M059J (cell line): ENCODE measurements at regions not wholly inside any gene's neighbourhood (a gene's known extent, or its start where the extent isn't known, plus 50 kb on each side); places are given as distances from the start of the nearest gene placed in this dataset.
"Not testable (repeated sequence)": the region's sequence is repeated elsewhere in the genome, so short reads cannot be mapped to it uniquely, and the experiment has no call there.

ENCODE experiments used
- DNase-seq: peaks from one replicate; pipeline ENCODE4 v3.0.0-alpha.2; 2012; ENCODE audit warnings: low read depth

- no peak for DNase-seq
These were observed 75.7 kb upstream of the PPP1R26 start for GRCh38 chr9:135403733-135404450.

- DNase-seq: no peak
These were observed 75.0 kb upstream of the PPP1R26 start for GRCh38 chr9:135404451-135405144.

- DNase-seq: not testable (repeated sequence)
These were observed 74.5 kb upstream of the PPP1R26 start for GRCh38 chr9:135405145-135405464.

- no peak for DNase-seq
These were observed 70.9 kb upstream of the PPP1R26 start for GRCh38 chr9:135408476-135409254.

GRCh38 chr9:135409286-135410200 lies 70.0 kb upstream of the PPP1R26 start:
- no peak for DNase-seq

- DNase-seq: no peak
These were observed 69.2 kb upstream of the PPP1R26 start for GRCh38 chr9:135410421-135410820.

- DNase-seq: no peak
These were observed 68.6 kb upstream of the PPP1R26 start for GRCh38 chr9:135410831-135411473.

- not testable (repeated sequence) for DNase-seq
These were observed 68.0 kb upstream of the PPP1R26 start for GRCh38 chr9:135411605-135412004.

- peak; percentile 47 for DNase-seq
These were observed 67.1 kb upstream of the PPP1R26 start for GRCh38 chr9:135412315-135413085.

- DNase-seq: no peak
These were observed 66.6 kb upstream of the PPP1R26 start for GRCh38 chr9:135413086-135413375.

- no peak for DNase-seq
These were observed 66.1 kb upstream of the PPP1R26 start for GRCh38 chr9:135413461-135413860.

- no peak for DNase-seq
These were observed 65.3 kb upstream of the PPP1R26 start for GRCh38 chr9:135414293-135414692.

- DNase-seq: no peak
These were observed 64.0 kb upstream of the PPP1R26 start for GRCh38 chr9:135415586-135415985.

- DNase-seq: no peak
These were observed 62.8 kb upstream of the PPP1R26 start for GRCh38 chr9:135416664-135417290.

GRCh38 chr9:135418161-135418560 lies 61.4 kb upstream of the PPP1R26 start:
- no peak for DNase-seq

GRCh38 chr9:135419106-135419505 lies 60.5 kb upstream of the PPP1R26 start:
- DNase-seq: no peak

GRCh38 chr9:135422341-135422944 lies 57.1 kb upstream of the PPP1R26 start:
- no peak for DNase-seq

- no peak for DNase-seq
These were observed 55.9 kb upstream of the PPP1R26 start for GRCh38 chr9:135423725-135424124.
